Nucleus accumbens (tissue), 56 donors: ENCODE measurements at regions not wholly inside any gene's neighbourhood (a gene's known extent, or its start where the extent isn't known, plus 50 kb on each side); places are given as distances from the start of the nearest gene placed in this dataset.
"Not testable (repeated sequence)": the region's sequence is repeated elsewhere in the genome, so short reads cannot be mapped to it uniquely, and the experiment has no call there.

Source experiments
- DNase-seq, 56 donors: peaks; one replicate each; lab custom pipeline; 2025; lab: John Stamatoyannopoulos, UW

DNA sequence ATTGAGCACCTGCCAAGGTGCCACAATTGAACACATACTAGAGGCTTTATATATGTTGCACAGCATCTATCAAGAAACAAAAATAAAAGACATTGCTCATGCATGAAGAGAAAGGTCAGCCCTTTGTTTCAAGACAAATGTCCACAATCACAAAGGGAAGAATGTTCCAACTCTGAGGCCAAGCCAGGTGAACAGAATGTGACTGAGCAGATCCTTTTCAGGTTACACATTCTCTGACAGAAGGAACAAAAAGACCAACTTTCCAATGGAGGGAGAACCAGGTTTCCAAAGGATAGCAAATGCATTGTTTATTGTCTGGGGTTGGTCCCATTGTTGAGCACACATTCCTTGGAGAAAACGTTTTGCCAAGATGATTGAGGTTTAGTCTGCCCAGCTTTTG is 50.2 kb upstream of the FAM174B start:
- no peak for DNase-seq

DNA sequence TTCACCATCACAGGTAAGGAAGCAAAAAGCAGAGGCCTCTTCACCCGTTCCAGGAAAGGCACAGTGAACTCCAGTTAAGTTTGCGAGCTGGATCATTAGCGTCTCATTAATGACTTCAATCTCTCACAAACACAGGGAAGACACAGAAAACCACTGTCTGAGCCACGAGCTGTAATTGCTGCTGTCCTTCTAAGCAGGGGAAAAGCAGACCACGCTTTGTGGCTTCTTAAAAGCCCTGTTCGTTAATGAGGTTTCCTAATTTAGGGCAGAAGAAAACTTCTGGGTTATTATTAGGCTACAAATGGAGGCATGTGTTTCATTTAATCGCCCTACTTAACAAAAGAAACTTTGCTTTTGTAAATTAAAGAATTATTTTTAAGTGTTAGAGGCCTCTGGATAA is 50.6 kb upstream of the FAM174B start:
- no peak for DNase-seq

GRCh38 chr15:92707880-92708551 is 52.4 kb upstream of the FAM174B start:
- no peak for DNase-seq

GRCh38 chr15:92708635-92709034 is 53.1 kb upstream of the FAM174B start:
- DNase-seq, result no peak

- DNase-seq, result no peak
Measured at GRCh38 chr15:92709110-92709790, 53.7 kb upstream of the FAM174B start.

GRCh38 chr15:92711457-92711831 is 55.9 kb upstream of the FAM174B start:
- DNase-seq, result no peak

DNA sequence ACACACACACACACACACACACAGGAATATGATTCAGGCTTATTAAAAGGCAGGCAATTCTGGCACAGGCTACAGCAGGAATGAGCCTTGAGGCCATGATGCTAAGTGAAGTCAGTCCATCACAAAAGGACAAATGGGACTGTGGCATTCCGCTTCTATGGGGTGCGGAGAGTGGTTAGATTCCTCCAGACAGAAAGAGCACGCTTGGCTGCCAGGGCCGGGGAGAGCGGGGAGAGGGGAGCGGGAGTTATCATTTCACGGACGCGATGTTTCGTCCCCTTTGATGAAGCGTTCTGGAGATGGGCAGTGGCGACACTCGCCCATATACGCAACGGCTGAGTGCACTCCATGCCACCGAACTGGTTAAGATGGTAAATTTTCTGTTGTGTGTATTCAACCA is 58.5 kb upstream of the FAM174B start:
- peak in 10 of 56 donors; percentile 6 to 64 (median 31) for DNase-seq

DNA sequence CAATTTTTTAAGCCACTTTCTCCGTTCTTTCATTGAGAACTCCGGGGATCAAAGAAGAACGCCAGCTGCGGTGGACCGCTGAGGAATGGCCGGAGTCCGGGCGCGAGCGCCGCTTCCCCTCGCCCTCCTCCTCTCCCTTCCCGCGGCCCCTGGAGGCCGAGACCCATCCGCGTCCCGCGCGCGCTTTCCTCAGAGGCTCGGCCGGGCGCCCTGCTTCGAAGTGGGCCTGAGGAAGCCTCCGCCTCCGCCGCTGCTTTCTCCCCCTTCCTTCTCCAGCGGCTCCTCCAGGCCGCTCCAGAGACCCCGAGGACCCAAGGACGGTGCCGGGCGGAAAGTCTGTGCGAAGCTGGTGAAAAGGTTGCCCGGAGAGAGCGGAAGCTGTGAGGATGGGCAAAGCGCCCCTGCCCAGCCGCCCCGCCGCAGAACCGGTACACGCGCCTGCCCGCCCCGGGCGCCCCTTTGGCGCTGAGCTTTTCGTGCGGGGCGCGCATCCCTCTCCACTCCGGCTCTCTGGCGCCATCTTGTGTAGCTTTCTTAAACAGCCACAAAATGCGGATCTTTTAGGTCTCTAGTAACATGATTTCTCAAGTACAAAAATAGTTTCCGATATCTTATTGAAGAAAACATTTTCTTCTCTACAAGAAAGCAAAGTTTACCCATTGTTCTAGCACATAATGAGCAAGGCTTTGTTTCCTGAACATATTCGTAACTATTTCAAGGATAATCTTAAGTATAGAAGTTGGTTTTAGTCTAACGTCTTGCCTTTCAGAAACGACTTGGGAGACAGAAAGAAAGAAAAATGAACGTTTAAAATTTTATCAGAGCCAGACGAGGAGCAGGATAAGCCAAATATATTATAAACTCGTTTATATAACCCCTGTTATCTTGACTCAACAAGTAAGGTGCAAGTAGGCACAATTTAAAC is 59.2 kb upstream of the FAM174B start:
- peak in 51 of 56 donors; percentile 17 to 88 (median 66) for DNase-seq

- peak in 1 of 56 donors; percentile 7 for DNase-seq
Measured at GRCh38 chr15:92715758-92716157, 60.2 kb upstream of the FAM174B start.

DNA sequence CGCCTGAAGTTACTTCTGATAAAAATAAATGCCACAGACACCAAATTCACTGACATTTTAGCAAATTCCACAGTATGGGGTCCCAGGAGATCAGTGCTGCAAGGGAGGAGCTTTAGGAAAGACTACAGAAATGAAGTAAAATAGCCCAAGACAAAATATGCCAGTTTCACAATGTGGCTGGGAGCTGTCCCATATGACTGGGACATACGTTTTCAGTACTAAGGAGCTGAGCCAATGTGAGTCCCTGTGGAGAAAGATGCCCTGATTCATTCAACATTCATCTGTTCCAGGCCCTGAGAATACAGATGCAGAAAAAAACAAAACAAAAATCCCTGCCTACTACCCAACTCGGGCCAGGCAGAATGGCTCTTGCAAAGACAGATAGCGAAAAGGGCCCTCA is 63.4 kb upstream of the FAM174B start:
- no peak for DNase-seq

DNA sequence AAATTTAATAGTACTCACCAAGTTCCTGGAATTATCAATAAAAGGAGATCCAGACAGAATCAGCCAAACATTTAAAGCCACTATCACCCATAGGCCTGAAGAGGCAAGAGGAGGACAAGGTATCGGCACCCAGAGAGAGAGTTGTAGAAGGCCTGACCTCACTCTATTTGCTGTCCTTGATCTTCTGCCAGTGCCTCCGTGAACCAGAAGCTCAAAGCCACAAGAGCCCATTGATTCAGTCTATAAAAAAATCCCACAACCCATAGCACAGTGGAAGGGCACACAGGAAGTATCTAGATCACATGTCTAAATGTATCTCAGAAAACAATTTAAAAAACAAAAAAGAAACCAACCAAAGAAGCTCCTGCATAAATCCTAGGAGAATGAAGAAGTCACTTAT is 68.6 kb upstream of the FAM174B start:
- DNase-seq, result no peak

- no peak for DNase-seq
Measured at GRCh38 chr15:92725171-92725570, 69.6 kb upstream of the FAM174B start.

DNA sequence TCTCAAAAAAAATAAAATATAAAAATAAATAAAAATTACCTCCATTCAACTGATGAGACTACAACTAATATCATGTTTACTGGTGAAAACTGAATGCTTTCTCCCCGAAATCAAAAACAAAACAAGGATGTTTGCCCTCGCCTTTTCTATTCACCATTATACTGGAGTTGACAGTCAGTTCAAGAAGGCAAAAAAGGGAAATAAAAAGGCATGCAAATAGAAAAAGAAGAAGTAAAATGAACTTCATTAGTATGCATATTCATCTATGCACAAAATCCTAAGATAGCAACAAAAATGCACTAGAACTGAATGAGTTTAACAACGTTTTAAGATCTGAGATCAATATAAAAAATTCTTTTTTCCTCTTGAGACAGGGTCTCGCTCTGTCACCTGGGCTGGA is 72.7 kb upstream of the FAM174B start:
- DNase-seq, result no peak

DNA sequence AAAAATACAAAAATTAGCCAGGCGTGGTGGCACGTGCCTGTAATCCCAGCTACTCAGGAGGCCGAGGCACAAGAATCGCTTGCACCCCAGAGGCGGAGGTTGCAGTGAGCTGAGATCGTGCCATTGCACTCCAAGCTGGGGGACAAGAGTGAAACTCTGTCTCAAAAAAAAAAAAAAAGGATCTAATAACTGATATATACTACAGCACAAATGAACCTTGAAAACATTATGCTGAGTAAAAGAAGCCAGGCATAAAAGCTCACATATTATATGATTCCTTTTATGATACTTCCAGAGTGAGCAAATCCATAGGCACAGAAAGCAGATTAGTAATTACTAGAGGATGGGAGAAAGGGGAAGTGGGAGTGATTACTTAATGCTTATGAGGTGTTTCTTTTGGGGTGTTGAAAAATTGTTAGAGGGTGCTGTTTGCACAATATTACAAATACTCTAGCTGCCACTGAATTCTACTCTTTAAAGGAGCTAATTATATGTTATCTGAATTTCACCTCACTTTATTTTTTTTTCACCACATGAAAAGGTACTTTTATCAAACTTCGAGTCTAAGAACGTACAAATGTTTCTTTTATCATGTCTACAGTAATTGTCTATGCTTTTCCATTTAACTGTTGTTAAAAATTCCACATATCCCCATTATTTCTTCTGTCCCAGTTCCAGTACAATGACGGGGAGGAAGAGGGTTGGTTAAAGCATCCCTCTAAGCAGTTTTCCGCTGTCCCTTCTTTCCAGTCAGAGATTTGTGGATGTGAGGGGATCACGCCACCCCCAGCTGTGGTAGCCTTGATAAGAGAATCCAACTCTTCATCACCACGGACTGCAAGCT is 77.7 kb upstream of the FAM174B start:
- DNase-seq, result no peak

DNA sequence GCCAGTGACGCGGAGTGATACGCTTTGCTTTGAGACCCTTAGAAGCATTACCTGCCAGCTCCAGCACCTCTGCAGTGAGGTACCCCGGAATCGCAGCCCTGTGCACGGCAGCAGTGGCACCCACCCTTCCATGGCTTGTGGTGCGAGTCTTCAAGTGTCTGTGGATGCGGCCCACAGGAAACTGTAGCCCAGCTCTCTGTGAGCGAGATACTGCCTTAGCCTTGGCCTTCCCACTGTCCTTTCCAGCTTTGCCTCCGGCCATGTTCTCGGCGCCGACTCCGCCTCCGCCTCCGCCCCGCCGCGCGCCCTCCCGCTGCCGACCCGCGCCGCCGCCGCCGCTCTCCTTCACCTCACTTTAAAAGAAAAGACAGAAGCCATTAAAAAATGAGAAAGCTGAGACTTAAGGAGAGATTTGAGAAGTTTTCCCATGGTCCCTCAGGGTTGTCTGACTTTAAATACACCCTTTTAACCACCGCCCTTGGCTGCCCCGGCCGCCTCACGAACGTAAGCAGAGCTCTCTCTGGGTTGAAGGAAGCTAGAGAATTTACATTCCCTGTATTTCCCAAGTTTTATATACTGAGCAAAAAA is 78.5 kb upstream of the FAM174B start:
- DNase-seq, result peak in 42 of 56 donors; percentile 2 to 71 (median 32)

GRCh38 chr15:92739246-92739645 is 83.7 kb upstream of the FAM174B start:
- not testable (repeated sequence) for DNase-seq

- no peak for DNase-seq
Measured at GRCh38 chr15:92745845-92746271, 90.3 kb upstream of the FAM174B start.

- no peak for DNase-seq
Measured at GRCh38 chr15:92747047-92747446, 91.5 kb upstream of the FAM174B start.

GRCh38 chr15:92749216-92749615 is 93.6 kb upstream of the FAM174B start:
- DNase-seq, result no peak

- no peak for DNase-seq
Measured at GRCh38 chr15:92749946-92750345, 94.4 kb upstream of the FAM174B start.
